ENCODE measurements at regions not wholly inside any gene's neighbourhood (a gene's known extent, or its start where the extent isn't known, plus 50 kb on each side); places are given as distances from the start of the nearest gene placed in this dataset.

GRCh38 chr11:92846491-92847125 lies 122.8 kb upstream of the MTNR1B start:
- FAIRE-seq: no peak

DNA sequence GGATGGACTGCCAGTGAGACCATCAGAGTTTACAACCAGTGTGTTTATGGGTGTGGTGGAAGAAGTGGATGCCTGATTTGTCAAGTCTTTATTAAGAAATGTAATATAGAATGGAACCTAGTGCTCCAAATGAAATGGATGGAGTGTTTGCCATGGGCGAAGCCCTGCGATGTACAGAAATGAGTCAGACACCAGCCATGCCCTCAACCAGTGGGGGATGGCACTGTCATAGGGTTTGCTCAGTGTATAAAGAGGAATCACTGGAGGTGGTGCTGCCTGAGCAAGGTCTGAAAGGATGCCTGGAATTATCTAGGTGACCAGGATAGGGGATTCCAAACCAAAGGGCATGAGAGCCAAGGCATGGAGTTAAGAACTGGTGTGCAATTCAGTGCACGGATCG lies 120.9 kb upstream of the MTNR1B start:
- FAIRE-seq: no peak

DNA sequence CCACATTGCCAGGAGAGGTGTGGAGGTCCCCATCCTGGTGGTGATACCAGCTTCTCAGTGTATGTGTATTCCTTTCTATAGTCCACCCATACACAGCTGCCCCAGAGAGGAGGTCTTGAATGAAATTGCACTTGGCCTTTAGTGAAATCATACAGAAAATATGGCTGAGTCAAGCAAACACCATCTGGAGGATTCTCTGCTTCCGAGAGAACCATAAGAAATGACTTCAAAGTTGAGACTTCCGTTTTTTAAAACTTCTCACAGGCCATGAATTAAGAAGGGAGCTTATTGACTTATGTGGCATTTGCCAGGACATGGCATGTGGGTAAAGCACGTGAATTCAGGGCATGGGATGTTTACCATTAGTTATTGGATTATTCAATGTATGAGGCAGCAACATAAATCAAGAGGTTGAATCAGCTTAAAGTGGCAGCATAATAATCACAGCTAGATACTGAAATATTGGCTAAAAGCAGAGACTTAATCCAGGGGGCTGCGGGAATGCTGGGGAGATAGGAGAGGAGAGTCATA lies 119.1 kb upstream of the MTNR1B start:
- FAIRE-seq: no peak

GRCh38 chr11:92852229-92852628 lies 117.2 kb upstream of the MTNR1B start:
- FAIRE-seq: no peak

DNA sequence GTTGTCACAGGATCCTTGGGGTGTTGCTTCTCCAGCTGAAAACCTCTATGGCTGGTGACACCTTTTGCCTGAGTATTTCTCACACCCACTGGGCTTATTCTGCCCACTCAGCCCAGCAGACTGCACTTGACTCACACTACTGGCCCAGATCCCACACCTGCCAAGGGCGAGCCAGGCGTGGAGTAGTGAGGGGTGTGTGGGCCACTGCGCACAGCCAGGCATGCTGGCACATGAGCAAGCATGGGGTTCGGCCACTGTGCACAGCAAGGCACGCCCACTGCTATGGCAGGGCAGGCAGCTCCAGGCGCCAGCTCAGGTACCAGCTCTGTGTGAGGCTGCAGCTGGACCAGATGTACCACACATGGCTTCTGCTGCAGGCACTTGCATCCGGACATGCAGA lies 116.5 kb upstream of the MTNR1B start:
- no peak for FAIRE-seq

DNA sequence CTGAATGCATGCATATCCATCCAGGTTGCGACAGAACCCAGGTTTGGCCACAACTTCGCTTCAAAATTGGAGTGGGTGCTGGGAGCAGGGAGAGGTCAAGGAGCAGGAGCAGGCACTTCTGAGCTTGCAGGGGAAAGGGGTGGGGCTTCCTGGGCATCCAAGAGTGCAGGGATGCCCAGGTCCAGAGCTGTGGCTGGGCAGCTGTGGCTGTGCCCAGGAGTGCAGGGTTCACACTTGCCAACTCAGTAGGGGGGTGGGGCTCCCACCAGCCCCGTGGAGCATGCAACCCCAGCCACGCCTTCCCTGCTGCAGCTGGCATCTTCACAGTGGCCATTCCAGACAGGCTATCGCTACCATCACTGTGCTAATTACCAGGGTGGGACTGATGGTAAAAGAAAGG lies 115.3 kb upstream of the MTNR1B start:
- no peak for FAIRE-seq

DNA sequence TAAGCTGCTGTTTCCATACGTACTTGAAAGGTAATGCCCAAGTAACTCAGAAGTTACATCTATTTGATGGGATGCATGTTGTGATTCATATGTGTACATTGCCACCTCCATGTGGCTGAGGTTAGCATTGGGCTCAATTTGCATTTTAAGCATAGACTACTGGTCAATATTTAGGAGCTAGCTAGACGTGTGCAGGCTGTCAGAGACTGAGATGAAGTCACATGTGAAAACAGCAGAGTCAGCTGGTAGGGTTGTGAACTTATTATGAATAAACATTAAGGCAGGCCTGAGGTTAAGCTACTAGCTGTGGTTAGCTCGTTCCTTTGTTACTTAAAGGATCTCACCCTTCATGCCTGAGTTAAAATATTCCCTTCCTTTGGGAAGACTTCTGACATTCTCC lies 114.5 kb upstream of the MTNR1B start:
- FAIRE-seq: no peak

GRCh38 chr11:92855607-92856405 lies 113.6 kb upstream of the MTNR1B start:
- FAIRE-seq: no peak

- FAIRE-seq: no peak
Measured at GRCh38 chr11:92857407-92857806, 112.0 kb upstream of the MTNR1B start.

DNA sequence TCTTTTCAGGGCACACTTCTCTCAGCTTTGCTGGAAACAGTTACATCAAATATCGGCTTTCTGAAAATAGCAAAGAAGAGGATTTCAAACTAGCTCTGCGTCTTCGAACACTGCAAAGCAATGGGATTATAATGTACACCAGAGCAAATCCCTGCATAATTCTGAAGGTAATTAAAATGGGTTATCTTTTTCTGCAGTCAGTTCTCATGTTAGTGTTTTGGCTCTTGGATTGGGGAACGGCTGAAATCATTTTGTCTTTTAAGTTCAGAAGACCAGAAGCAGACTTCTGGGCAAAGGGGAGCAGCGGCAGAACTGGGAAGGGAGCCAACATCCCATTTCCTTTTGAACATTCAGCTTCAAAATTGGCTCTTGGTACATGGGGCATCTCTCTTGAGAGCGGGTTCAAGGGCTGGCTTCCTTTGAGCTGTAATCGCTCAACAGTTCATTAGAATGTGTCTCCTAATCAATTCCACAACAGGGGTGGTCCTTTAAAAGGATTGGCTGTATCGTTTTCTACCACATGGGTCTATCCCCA lies 110.2 kb upstream of the MTNR1B start:
- FAIRE-seq: no peak

GRCh38 chr11:92861634-92862033 lies 107.8 kb upstream of the MTNR1B start:
- FAIRE-seq: no peak

GRCh38 chr11:92865352-92865751 lies 104.1 kb upstream of the MTNR1B start:
- no peak for FAIRE-seq

DNA sequence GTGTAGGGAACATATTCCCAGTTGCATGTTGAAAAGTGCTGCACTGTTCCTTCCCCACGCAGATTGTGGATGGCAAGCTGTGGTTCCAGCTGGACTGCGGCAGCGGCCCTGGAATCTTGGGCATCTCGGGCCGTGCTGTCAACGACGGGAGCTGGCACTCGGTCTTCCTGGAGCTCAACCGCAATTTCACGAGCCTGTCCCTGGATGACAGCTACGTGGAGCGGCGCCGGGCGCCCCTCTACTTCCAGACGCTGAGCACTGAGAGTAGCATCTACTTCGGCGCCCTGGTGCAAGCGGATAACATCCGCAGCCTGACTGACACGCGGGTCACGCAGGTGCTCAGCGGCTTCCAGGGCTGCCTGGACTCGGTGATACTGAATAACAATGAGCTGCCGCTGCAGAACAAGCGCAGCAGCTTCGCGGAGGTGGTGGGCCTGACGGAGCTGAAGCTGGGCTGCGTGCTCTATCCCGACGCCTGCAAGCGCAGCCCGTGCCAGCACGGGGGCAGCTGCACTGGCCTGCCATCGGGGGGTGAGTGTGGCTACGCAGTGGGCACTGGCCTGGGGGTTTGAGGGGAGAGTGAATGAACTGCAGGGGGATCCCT lies 102.7 kb upstream of the MTNR1B start:
- FAIRE-seq: no peak

DNA sequence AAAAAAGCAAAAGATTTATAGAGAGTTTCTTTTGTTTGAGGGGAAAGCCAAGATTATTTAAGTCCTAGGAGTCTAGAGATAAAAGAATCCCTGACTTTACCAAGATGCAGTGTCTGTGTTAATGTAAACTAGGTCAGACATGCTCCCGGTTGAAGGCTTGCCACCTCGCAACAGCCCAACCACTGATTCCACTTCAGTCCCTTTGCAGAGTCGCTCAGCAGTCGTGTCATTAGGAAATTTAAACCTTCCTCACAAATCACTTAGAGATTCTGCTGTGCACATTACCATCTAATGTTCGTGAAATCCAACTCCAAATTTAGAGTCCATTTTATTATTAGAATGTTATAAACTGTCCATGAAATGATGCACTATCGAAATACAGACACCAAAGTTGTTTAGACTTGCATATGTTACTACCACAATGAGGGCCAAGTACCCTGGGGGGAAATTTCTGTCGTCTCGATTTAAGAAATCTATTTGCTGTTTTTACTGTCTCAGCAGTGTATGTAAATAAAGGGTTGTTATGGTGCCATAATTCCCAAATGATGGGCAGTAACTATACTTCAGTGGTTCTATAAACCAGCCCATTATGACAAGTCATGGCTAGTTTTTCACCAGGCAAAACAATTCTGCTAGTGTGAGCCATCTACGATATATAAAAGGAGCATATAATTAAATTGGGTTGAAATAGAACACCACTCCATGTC lies 101.4 kb upstream of the MTNR1B start:
- FAIRE-seq: no peak

DNA sequence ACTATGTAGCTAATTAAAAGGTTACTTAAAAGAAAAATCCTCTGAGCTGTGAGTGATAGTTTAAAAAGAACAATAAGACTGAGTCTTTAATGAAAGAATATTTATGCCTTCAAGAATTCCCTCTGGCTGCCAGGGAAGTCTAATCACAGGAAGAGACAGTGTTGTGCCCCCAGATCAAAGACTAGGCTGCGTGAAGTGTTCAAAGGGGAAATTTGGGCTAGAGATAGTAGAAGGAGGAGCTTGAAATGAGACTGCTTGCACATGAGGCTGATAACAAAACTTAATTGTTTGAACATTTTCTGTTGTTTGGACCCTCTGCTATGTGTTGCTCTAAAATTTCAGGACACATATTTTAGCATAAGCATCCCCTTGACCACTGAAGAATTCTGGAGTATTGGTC lies 99.7 kb upstream of the MTNR1B start:
- no peak for FAIRE-seq

GRCh38 chr11:92870196-92870832 lies 99.1 kb upstream of the MTNR1B start:
- no peak for FAIRE-seq

DNA sequence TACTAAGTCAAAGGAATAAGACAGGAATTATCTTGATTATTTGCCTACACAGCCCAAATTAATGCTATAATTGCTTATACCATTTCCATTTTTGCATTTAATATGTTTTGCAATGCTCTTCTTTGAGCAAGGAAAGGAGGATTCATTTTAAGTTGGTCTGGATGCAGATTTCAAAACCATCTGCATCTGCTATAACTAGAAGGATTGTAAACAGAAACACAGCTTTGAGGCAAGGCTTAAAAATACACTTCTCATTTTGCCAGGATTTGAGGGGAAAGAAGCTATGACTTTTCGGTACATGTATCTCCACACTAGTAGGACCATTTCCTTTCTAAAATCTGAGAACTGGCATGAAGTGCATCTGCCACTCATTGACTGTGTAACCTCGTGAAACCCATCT lies 95.9 kb upstream of the MTNR1B start:
- FAIRE-seq: no peak

DNA sequence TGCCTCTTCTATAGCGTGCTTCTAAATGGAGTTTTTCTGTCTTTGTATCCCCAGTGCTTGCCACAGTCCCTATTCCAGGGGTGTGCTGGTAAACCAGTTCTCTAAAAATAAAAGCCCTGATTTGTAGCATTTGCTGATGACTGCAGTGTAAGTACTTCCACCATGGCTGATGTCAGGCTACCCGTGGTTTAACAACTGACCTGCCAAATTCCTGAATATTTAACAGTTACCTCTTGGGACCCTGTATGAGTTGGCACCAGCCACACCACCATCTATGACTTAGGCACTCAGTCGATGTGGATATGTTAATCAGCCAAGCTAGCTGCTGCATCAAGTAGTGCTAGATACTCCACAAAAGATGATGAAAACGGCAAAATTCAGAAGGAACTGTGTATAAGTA lies 94.0 kb upstream of the MTNR1B start:
- FAIRE-seq: no peak

DNA sequence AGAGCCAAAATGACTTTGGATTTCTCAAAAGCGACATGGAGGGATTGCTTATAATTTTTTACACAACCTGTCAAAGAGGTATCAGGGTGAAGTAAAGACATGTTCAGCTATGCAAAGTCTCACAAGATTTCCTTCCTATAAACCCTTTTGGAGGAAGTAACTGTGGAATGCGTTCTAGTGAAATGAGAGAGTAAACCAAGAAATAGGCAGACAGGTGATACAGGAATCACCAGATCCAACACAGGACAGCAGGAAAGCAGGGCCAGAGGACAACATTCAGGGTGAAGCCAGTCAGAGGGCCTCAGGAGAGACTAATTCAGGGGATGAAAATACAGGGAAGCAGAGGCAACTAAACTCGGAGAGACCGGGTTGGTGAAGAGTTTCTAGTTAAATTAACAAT lies 90.4 kb upstream of the MTNR1B start:
- no peak for FAIRE-seq

DNA sequence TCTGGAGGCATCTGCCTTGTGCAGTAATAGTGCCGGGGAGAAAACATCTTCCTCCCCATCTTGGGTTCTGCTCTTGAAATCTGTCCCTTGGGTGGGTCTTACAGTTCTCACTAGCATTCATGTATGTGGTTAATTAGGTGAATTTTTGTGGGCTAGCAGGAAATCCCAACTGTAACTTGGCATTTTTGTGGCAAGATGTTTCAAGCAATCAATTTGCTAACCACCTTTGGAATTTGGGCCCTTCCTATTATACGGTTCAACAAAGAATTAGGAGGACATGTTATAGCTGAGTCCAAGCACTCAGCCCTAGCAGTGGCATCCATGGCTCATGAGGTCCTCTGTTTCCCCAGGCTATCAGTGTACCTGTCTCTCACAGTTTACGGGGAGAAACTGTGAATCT lies 89.1 kb upstream of the MTNR1B start:
- FAIRE-seq: no peak

- no peak for FAIRE-seq
Measured at GRCh38 chr11:92881940-92882450, 87.5 kb upstream of the MTNR1B start.

DNA sequence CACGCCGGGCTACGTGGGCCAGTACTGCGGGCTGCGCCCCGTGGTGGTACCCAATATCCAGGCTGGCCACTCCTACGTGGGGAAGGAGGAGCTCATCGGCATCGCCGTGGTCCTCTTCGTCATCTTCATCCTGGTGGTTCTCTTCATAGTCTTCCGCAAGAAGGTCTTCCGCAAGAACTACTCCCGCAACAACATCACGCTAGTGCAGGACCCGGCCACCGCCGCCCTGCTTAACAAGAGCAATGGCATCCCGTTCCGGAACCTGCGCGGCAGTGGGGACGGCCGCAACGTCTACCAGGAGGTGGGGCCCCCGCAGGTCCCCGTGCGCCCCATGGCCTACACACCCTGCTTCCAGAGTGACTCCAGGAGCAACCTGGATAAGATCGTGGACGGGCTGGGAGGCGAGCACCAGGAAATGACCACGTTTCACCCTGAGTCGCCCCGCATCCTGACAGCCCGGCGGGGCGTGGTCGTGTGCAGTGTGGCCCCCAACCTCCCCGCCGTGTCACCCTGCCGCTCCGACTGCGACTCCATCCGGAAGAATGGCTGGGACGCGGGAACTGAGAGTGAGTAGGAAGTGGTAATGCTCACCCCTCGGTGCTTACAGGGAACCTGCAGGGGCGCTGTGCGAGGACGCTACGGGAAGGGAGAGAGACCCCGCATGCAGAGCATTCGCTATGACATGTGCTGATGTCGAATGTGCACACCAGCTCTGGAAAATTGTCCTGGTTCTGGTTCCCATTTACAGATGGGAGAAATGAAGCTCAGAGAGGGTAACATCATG lies 86.4 kb upstream of the MTNR1B start:
- no peak for FAIRE-seq
